ENCODE measurements at regions not wholly inside any gene's neighbourhood (a gene's known extent, or its start where the extent isn't known, plus 50 kb on each side); places are given as distances from the start of the nearest gene placed in this dataset.

GRCh38 chr1:4851385-4852065 lies 197.1 kb downstream of the AJAP1 start:
- no peak overlapping the region for H3K4me3 ChIP-seq
- H3K27me3 ChIP-seq = peaks cover 0 to 6% (median 0%) of the 10 kb centered on the region in 7 donors
- ATAC-seq (no peak), DNase-seq (no peak)
- WGBS, 2 donors = 74 to 80% methylated on average over 8 of the region's 8 CpGs
- H3K27ac ChIP-seq = no peak overlapping the region
- H3K4me1 ChIP-seq = peaks cover 0 to 12% (median 0%) of the 10 kb centered on the region in 9 donors
- no peak for TF ChIP-seq CTCF (IDR thresholded peaks at IDR 0.05)
- H3K9me3 ChIP-seq = peaks cover 0 to 19% (median 5%) of the 10 kb centered on the region in 11 donors
- intact Hi-C loops (cut with DNase I) = no loop called here
- no peaks in the 10 kb centered on the region for H3K36me3 ChIP-seq

GRCh38 chr1:4848431-4848830 lies 194.0 kb downstream of the AJAP1 start:
- H3K4me3 ChIP-seq = no peak overlapping the region
- peaks cover 0 to 8% (median 0%) of the 10 kb centered on the region in 7 donors for H3K27me3 ChIP-seq
- DNase-seq (no peak), ATAC-seq (no peak)
- H3K4me1 ChIP-seq = peaks cover 0 to 12% (median 0%) of the 10 kb centered on the region in 9 donors
- H3K9me3 ChIP-seq = peaks cover 0 to 17% (median 5%) of the 10 kb centered on the region in 11 donors
- intact Hi-C loops (cut with DNase I) = no loop called here
- WGBS, 2 donors = 43 to 55% methylated on average over 4 of the region's 4 CpGs
- no peaks in the 10 kb centered on the region for H3K36me3 ChIP-seq
- no peak overlapping the region for H3K27ac ChIP-seq
- no peak for TF ChIP-seq CTCF (IDR thresholded peaks at IDR 0.05)

GRCh38 chr1:4847711-4848110 lies 193.3 kb downstream of the AJAP1 start:
- 53 to 71% methylated on average over 5 of the region's 5 CpGs for WGBS, 2 donors
- no peak overlapping the region for H3K4me3 ChIP-seq

More at GRCh38 chr1:4847711-4848110, 193.3 kb downstream of the AJAP1 start:
- TF ChIP-seq CTCF (IDR thresholded peaks at IDR 0.05) = no peak
- H3K36me3 ChIP-seq = no peaks in the 10 kb centered on the region
- H3K27ac ChIP-seq = no peak overlapping the region
- H3K4me1 ChIP-seq = peaks cover 0 to 12% (median 0%) of the 10 kb centered on the region in 9 donors
- intact Hi-C loops (cut with DNase I) = no loop called here
- DNase-seq (no peak), ATAC-seq (no peak)
- peaks cover 0 to 17% (median 5%) of the 10 kb centered on the region in 11 donors for H3K9me3 ChIP-seq
- H3K27me3 ChIP-seq = peaks cover 0 to 8% (median 0%) of the 10 kb centered on the region in 7 donors

Small RNA genes in the stretch of these regions (microRNA-seq; reads per million reads assigned to microRNA genes)
- 0 reads per million in 2 donors for gene MIR4417

Data from heart right ventricle (tissue), 16 donors.